Fibroblast of pulmonary artery (primary cell): ENCODE measurements at regions not wholly inside any gene's neighbourhood (a gene's known extent, or its start where the extent isn't known, plus 50 kb on each side); places are given as distances from the start of the nearest gene placed in this dataset.

ENCODE experiments used
- DNase-seq: peaks from one replicate; pipeline ENCODE4 v3.0.0-alpha.2; 2010; ENCODE audit warnings: low read depth
- H3K4me3 ChIP-seq: replicated peaks from 2 replicates; pipeline ENCODE4 v1.5.1; 2011; ENCODE audit warnings: low read depth, mild to moderate bottlenecking, control low read depth, low read length, moderate library complexity
- CTCF ChIP-seq: IDR thresholded peaks from 2 replicates; pipeline ENCODE4 v1.5.1; 2011; ENCODE audit warnings: mild to moderate bottlenecking, control low read depth, low read length, inconsistent platforms; ENCODE audit errors: missing control alignments

- H3K4me3 ChIP-seq, result no peak overlapping the region
- DNase-seq, result no peak
- TF ChIP-seq CTCF, result no peak
Measured at GRCh38 chr3:79848876-79849275, 81.1 kb upstream of the ROBO1 start.

- TF ChIP-seq CTCF, result no peak
- DNase-seq, result no peak
Measured at GRCh38 chr3:79847928-79848327, 80.1 kb upstream of the ROBO1 start.

GRCh38 chr3:79846148-79846933, 78.5 kb upstream of the ROBO1 start:
- no peak overlapping the region for H3K4me3 ChIP-seq
- peak; percentile 15 for TF ChIP-seq CTCF
- DNase-seq, result no peak

More at GRCh38 chr3:79847928-79848327, 80.1 kb upstream of the ROBO1 start:
- no peak overlapping the region for H3K4me3 ChIP-seq

GRCh38 chr3:79845546-79845945, 77.7 kb upstream of the ROBO1 start:
- DNase-seq, result no peak
- no peak overlapping the region for H3K4me3 ChIP-seq
- TF ChIP-seq CTCF, result no peak

- TF ChIP-seq CTCF, result no peak
- no peak for DNase-seq
- no peak overlapping the region for H3K4me3 ChIP-seq
Measured at GRCh38 chr3:79844176-79844575, 76.4 kb upstream of the ROBO1 start.

- H3K4me3 ChIP-seq, result no peak overlapping the region
- peak; percentile 3 for DNase-seq
- no peak for TF ChIP-seq CTCF
Measured at GRCh38 chr3:79843180-79843579, 75.4 kb upstream of the ROBO1 start.

GRCh38 chr3:79835701-79836100, 67.9 kb upstream of the ROBO1 start:
- H3K4me3 ChIP-seq, result no peak overlapping the region
- no peak for DNase-seq
- no peak for TF ChIP-seq CTCF
